Body of pancreas (tissue), 4 donors: ENCODE measurements at regions not wholly inside any gene's neighbourhood (a gene's known extent, or its start where the extent isn't known, plus 50 kb on each side); places are given as distances from the start of the nearest gene placed in this dataset.

Experiments used
- POLR2A ChIP-seq, 3 donors: fragments of 450-650 bp; IDR thresholded peaks; one replicate each; pipeline ENCODE4 v1.6.1; 2016; ENCODE audit warnings: antibody characterized with exemption in 3 of 3, mild to moderate bottlenecking in 2 of 3
- TF ChIP-seq, protein P1 (sequence below), 7 experiments: fragments of 450-650 bp in 4 of 7; fragments of 200-600 bp in 3 of 7; sonication (generic) in 3 of 7; IDR thresholded peaks; one replicate each; pipeline ENCODE4 v1.5.1; 2016 to 2019; ENCODE audit warnings: antibody characterized with exemption in 7 of 7

DNA sequence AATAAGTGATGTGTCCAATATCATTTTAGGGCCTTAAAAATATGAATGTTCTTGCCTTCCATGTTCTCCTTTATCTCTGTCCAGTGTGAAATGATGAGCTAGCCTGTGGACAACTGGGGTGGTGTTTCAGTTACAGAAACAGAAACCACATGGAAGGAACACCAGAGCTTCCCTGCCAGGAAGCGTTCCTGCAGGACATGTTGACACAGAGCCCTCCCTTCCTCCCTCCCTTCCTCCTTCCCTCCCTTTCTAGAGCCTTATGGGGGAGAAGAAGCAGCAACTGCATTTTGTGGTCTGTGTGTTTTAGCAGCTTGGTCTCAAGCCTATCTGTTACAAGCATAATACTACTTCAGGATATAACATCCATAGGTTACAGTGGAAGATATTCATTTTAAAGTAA lies 539.7 kb upstream of the NETO1 start:
- TF ChIP-seq, protein P1, sequence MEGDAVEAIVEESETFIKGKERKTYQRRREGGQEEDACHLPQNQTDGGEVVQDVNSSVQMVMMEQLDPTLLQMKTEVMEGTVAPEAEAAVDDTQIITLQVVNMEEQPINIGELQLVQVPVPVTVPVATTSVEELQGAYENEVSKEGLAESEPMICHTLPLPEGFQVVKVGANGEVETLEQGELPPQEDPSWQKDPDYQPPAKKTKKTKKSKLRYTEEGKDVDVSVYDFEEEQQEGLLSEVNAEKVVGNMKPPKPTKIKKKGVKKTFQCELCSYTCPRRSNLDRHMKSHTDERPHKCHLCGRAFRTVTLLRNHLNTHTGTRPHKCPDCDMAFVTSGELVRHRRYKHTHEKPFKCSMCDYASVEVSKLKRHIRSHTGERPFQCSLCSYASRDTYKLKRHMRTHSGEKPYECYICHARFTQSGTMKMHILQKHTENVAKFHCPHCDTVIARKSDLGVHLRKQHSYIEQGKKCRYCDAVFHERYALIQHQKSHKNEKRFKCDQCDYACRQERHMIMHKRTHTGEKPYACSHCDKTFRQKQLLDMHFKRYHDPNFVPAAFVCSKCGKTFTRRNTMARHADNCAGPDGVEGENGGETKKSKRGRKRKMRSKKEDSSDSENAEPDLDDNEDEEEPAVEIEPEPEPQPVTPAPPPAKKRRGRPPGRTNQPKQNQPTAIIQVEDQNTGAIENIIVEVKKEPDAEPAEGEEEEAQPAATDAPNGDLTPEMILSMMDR (IDR thresholded peaks at IDR 0.05) = no peak
- no peak for TF ChIP-seq POLR2A (IDR thresholded peaks at IDR 0.05)
